KMS-11 (cell line): ENCODE measurements at regions not wholly inside any gene's neighbourhood (a gene's known extent, or its start where the extent isn't known, plus 50 kb on each side); places are given as distances from the start of the nearest gene placed in this dataset.

ENCODE experiments used
- H2AFZ ChIP-seq: fragments of 200-600 bp; sonication (generic); 2 replicates; pipeline ENCODE4 v1.6.1; 2016; ENCODE audit warnings: antibody characterized with exemption, mixed run types, low read depth
- H3K27ac ChIP-seq: fragments of 200-600 bp; sonication (generic); 2 replicates; pipeline ENCODE4 v1.6.1; 2016; ENCODE audit warnings: mild to moderate bottlenecking, mixed run types
- H3K27me3 ChIP-seq: fragments of 200-600 bp; sonication (generic); 2 replicates; pipeline ENCODE4 v1.6.1; 2017; ENCODE audit warnings: mild to moderate bottlenecking, low read depth, mixed run types, moderate library complexity; ENCODE audit not compliant: insufficient read depth
- H3K36me3 ChIP-seq: fragments of 200-600 bp; sonication (generic); 2 replicates; pipeline ENCODE4 v1.6.1; 2017; ENCODE audit warnings: mild to moderate bottlenecking, mixed run types; ENCODE audit not compliant: insufficient read depth
- H3K4me1 ChIP-seq: fragments of 200-600 bp; sonication (generic); 2 replicates; pipeline ENCODE4 v1.6.1; 2016; ENCODE audit warnings: mild to moderate bottlenecking, low read depth, mixed run types; ENCODE audit not compliant: poor library complexity, severe bottlenecking
- H3K4me2 ChIP-seq: fragments of 200-600 bp; sonication (generic); 2 replicates; pipeline ENCODE4 v1.7.0; 2016; ENCODE audit warnings: mild to moderate bottlenecking, mixed run types
- H3K4me3 ChIP-seq: fragments of 200-600 bp; sonication (generic); IDR thresholded peaks from 2 replicates; pipeline ENCODE4 v1.6.1; 2017; ENCODE audit warnings: low read depth, low read length, mixed read lengths; ENCODE audit not compliant: insufficient read depth
- H3K79me2 ChIP-seq: fragments of 200-600 bp; sonication (generic); 2 replicates; pipeline ENCODE4 v1.6.1; 2016; ENCODE audit warnings: low read depth, mixed run types; ENCODE audit not compliant: insufficient read depth
- H3K9ac ChIP-seq: fragments of 200-600 bp; sonication (generic); 2 replicates; pipeline ENCODE4 v1.6.1; 2016; ENCODE audit warnings: mild to moderate bottlenecking, mixed run types
- H4K20me1 ChIP-seq: fragments of 200-600 bp; sonication (generic); 2 replicates; pipeline ENCODE4 v1.6.1; 2016; ENCODE audit warnings: mild to moderate bottlenecking, mixed run types; ENCODE audit not compliant: insufficient read depth
- TF ChIP-seq, protein P1 (sequence below): fragments of 200-600 bp; sonication (generic); conservative IDR thresholded peaks from 2 replicates; pipeline ENCODE4 v1.6.1; 2017; ENCODE audit warnings: low read depth, mild to moderate bottlenecking, antibody characterized with exemption, low read length, moderate library complexity, mixed read lengths

DNA sequence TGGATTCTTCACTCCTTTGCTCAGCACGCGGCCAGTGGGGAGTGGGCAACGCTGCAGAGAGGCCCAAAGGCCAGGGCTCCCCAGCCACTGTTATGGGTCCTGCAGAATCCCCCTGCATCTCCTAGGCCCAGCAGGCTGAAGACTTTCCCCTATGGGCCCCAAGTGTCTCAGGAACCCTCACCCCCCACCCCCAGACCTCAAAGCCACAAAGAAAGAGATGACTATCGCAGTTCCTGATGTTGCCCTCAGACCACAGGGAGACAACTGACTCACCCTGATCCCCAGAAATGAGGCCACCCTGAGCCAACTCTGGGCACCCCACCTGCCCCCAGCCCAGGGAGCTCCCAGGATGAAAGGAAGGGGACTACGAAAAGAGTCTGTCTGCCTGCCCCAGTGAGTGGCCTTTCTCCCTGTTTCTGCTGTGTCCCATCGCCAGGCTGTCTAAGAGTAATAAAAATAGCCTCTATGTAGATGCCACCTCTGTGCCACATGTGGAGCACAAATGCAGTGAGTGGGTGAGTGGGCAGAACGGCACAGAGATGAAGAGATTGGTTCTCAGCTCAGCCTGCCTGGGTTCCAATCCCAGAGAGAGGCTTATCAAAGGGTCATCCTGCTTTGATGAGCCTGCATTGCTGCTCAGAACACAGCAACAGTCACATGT, 283.0 kb downstream of the UACA start:
- H4K20me1 ChIP-seq, result no peaks in the 10 kb centered on the region
- peak overlapping the region; percentile 72 for H3K4me2 ChIP-seq
- peak overlapping the region; percentile 95 for H3K27ac ChIP-seq
- no peaks in the 10 kb centered on the region for H3K36me3 ChIP-seq
- peak overlapping the region; percentile 53; the same call in 1 of the 2 replicates for H3K9ac ChIP-seq
- H3K79me2 ChIP-seq, result no peaks in the 10 kb centered on the region
- H3K27me3 ChIP-seq, result no peaks in the 10 kb centered on the region
- H3K4me1 ChIP-seq, result peaks cover 89% of the 10 kb centered on the region
- H3K4me3 ChIP-seq, result no peak overlapping the region
- TF ChIP-seq, protein P1, sequence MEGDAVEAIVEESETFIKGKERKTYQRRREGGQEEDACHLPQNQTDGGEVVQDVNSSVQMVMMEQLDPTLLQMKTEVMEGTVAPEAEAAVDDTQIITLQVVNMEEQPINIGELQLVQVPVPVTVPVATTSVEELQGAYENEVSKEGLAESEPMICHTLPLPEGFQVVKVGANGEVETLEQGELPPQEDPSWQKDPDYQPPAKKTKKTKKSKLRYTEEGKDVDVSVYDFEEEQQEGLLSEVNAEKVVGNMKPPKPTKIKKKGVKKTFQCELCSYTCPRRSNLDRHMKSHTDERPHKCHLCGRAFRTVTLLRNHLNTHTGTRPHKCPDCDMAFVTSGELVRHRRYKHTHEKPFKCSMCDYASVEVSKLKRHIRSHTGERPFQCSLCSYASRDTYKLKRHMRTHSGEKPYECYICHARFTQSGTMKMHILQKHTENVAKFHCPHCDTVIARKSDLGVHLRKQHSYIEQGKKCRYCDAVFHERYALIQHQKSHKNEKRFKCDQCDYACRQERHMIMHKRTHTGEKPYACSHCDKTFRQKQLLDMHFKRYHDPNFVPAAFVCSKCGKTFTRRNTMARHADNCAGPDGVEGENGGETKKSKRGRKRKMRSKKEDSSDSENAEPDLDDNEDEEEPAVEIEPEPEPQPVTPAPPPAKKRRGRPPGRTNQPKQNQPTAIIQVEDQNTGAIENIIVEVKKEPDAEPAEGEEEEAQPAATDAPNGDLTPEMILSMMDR, result no peak
- H2AFZ ChIP-seq, result peak overlapping the region; percentile 27; the same call in 1 of the 2 replicates

DNA sequence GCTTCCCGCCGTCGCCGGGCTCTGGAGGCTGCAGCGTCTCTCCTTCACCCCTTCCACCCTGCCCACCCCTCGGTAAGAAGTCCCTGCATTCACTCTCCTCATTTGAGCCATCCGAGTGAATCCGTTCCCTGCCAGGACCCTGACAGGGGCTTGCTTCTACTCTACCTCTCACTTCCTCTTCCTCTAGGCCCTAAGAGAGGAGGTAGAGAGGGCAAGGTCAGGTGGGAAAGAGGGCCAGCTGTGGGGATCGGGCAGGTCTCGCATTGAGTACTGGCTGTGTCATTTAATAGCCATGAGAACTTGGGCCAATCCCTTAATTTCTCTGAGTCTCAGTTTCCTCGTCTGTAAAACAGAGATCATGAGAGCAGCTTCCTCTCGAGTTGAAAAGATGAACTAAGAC, 283.6 kb downstream of the UACA start:
- Histone ChIP-seq H3K27ac (peak overlapping the region; percentile 95), H3K4me3 (no peak overlapping the region), H4K20me1 (no peaks in the 10 kb centered on the region), H3K4me2 (peak overlapping the region; percentile 72), H3K27me3 (no peaks in the 10 kb centered on the region), H3K79me2 (no peaks in the 10 kb centered on the region), H3K36me3 (no peaks in the 10 kb centered on the region), H3K4me1 (peaks cover 90% of the 10 kb centered on the region), H3K9ac (peak overlapping the region; percentile 53; the same call in 1 of the 2 replicates), H2AFZ (no peak overlapping the region)
- TF ChIP-seq, protein P1, result no peak

- Histone ChIP-seq H3K36me3 (no peaks in the 10 kb centered on the region), H2AFZ (peak overlapping the region; percentile 8; the same call in 1 of the 2 replicates), H3K9ac (peak overlapping the region; percentile 74; the same call in 1 of the 2 replicates), H3K4me1 (peaks cover 87% of the 10 kb centered on the region), H4K20me1 (no peaks in the 10 kb centered on the region), H3K27me3 (no peaks in the 10 kb centered on the region), H3K79me2 (no peaks in the 10 kb centered on the region), H3K4me3 (no peak overlapping the region), H3K4me2 (peak overlapping the region; percentile 91), H3K27ac (peak overlapping the region; percentile 95)
- TF ChIP-seq, protein P1, result no peak
These were observed 284.3 kb downstream of the UACA start for GRCh38 chr15:70479056-70479455.

DNA sequence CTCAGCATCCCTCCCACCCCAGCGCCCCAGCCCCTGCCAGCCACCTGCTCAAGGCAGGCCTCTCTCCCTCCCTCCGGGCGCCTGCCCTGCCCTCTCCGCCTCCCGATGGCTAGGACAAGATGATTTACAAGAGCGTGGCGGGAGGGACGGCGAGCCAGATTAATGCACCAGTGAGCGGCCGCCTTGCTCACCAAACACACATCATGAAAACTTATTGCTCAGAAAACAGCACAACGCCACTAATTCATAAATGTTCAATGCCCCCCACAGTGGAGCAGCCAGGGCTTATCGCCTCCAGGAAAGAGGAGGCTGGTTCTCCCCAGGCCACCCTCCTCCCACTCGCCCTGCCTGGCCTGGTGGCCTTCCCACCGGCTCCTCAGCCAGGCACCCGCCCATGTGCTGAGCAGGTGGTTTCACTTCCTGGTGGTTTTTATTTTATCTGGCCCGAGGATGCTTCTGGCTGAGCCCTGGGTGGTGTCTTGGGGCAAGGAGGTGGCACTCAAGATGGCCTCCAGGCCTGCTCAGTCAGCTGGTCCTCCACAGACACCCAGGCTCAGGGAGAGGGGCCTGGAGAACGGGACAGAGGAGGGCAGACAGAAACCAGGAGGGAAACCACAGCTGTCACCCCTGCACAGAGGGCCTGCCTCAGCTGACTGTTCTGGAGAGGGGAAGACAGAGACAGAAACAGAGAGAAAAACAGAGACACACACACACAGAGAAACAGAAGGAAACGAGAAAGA, 284.9 kb downstream of the UACA start:
- Histone ChIP-seq H2AFZ (peak overlapping the region; percentile 8; the same call in 1 of the 2 replicates), H3K4me1 (peaks cover 81% of the 10 kb centered on the region), H3K9ac (peak overlapping the region; percentile 74), H3K4me3 (no peak overlapping the region), H3K27ac (peak overlapping the region; percentile 95), H3K79me2 (no peaks in the 10 kb centered on the region), H3K4me2 (peak overlapping the region; percentile 91), H3K27me3 (no peaks in the 10 kb centered on the region), H3K36me3 (no peaks in the 10 kb centered on the region), H4K20me1 (no peaks in the 10 kb centered on the region)
- TF ChIP-seq, protein P1, result no peak
